ENCODE measurements at regions not wholly inside any gene's neighbourhood (a gene's known extent, or its start where the extent isn't known, plus 50 kb on each side); places are given as distances from the start of the nearest gene placed in this dataset.

GRCh38 chr3:59270921-59271320 lies 221.1 kb upstream of the CFAP20DC start:
- no TSS peak for BruUV-seq (replicated peaks)
- no peak for ATAC-seq

More at GRCh38 chr3:59270921-59271320, 221.1 kb upstream of the CFAP20DC start:
- WGBS (ENCODE audit: insufficient coverage, insufficient replicate concordance, low lambda C conversion rate, missing lambda C conversion rate): 78% methylated on average over 4 of the region's 4 CpGs
- no peaks in the 10 kb centered on the region for H3K27me3 ChIP-seq (replicated peaks in 1 of 2; ENCODE audit: control insufficient read depth in 2 of 2, insufficient read depth in 2 of 2, low read length in 1 of 2)
- ChIA-PET SMC1A (ENCODE audit: uncharacterized antibody, unreplicated experiment) (interaction anchor here (0.7 to 1.0 kb wide), 2 partner anchors 19 to 42 kb away, joined by 4 read pairs; no protein-coding TSS in a partner anchor), CTCF (no interaction called here), POLR2A (no interaction called here), RAD21 (ENCODE audit: unreplicated experiment) (no interaction called here)
- in situ Hi-C loops (cut with MboI) (no loop called here), intact Hi-C loops (cut with micrococcal nuclease; ENCODE audit: unreplicated experiment) (no loop called here)
- no peaks in the 10 kb centered on the region for H3K4me1 ChIP-seq (ENCODE audit: control insufficient read depth, insufficient read depth, low read length)
- no peaks in the 10 kb centered on the region for H4K20me1 ChIP-seq (ENCODE audit: control insufficient read depth, insufficient read depth)
- H3K4me2 ChIP-seq (ENCODE audit: control insufficient read depth, insufficient read depth): no peak overlapping the region
- H3K36me3 ChIP-seq (ENCODE audit: control insufficient read depth in 2 of 2, insufficient read depth in 2 of 2, low read length in 1 of 2): no peaks in the 10 kb centered on the region
- H3K4me3 ChIP-seq: no peak overlapping the region
- H3K79me2 ChIP-seq (ENCODE audit: control insufficient read depth, insufficient read depth, low read length): no peaks in the 10 kb centered on the region
- H3K9me3 ChIP-seq (replicated peaks; ENCODE audit: control insufficient read depth, insufficient read depth, low read length): no peaks in the 10 kb centered on the region
- H3K27ac ChIP-seq (ENCODE audit: control insufficient read depth, insufficient read depth): no peak overlapping the region
- no peak overlapping the region for H2AFZ ChIP-seq (ENCODE audit: control insufficient read depth, low read depth, low read length)
- no peak overlapping the region for H3K9ac ChIP-seq (ENCODE audit: control insufficient read depth, insufficient read depth, low read length)
- no peak for DNase-seq (ENCODE audit: low read depth, low spot score)
- FAIRE-seq: no peak
- TF ChIP-seq RBBP5 (conservative IDR thresholded peaks at IDR 0.05) (no peak), RCOR1 (conservative IDR thresholded peaks at IDR 0.05; ENCODE audit: low read depth, low read length) (no peak), NFIC (IDR thresholded peaks at IDR 0.05; ENCODE audit: low read depth, low read length) (no peak), SKIL (IDR thresholded peaks at IDR 0.05; ENCODE audit: low read depth, poor library complexity, severe bottlenecking) (no peak), RAD21 (IDR thresholded peaks at IDR 0.05; ENCODE audit: insufficient read depth, low read depth, low read length) (no peak), CEBPB (IDR thresholded peaks at IDR 0.05; ENCODE audit: borderline replicate concordance in 1 of 2, low read depth in 2 of 2, low read length in 2 of 2) (no peak), ASH2L (IDR thresholded peaks at IDR 0.05; ENCODE audit: borderline replicate concordance, low read depth) (no peak)
